ENCODE measurements at regions not wholly inside any gene's neighbourhood (a gene's known extent, or its start where the extent isn't known, plus 50 kb on each side); places are given as distances from the start of the nearest gene placed in this dataset.

GRCh38 chr5:54769746-54770145, 215.6 kb downstream of the ESM1 start:
- DNase-seq (ENCODE audit: low read depth in 2 of 2) = no peak

GRCh38 chr5:54769072-54769471, 216.3 kb downstream of the ESM1 start:
- no peak for DNase-seq (ENCODE audit: low read depth in 2 of 2)

- no peak for DNase-seq (ENCODE audit: low read depth in 2 of 2)
Observed at GRCh38 chr5:54766748-54767147, 218.6 kb downstream of the ESM1 start.

- no peak for DNase-seq (ENCODE audit: low read depth in 2 of 2)
Observed at GRCh38 chr5:54765165-54766028, 220.0 kb downstream of the ESM1 start.

- DNase-seq (ENCODE audit: low read depth in 2 of 2) = no peak
Observed at GRCh38 chr5:54764102-54765090, 221.0 kb downstream of the ESM1 start.

GRCh38 chr5:54761213-54761701, 224.1 kb downstream of the ESM1 start:
- DNase-seq (ENCODE audit: low read depth in 2 of 2) = no peak

GRCh38 chr5:54760182-54760935, 225.0 kb downstream of the ESM1 start:
- no peak for DNase-seq (ENCODE audit: low read depth in 2 of 2)

GRCh38 chr5:54758038-54758437, 227.4 kb downstream of the ESM1 start:
- no peak for DNase-seq (ENCODE audit: low read depth in 2 of 2)

GRCh38 chr5:54757541-54757940, 227.9 kb downstream of the ESM1 start:
- no peak for DNase-seq (ENCODE audit: low read depth in 2 of 2)

- no peak for DNase-seq (ENCODE audit: low read depth in 2 of 2)
Observed at GRCh38 chr5:54756796-54757402, 228.5 kb downstream of the ESM1 start.

GRCh38 chr5:54756301-54756700, 229.1 kb downstream of the ESM1 start:
- no peak for DNase-seq (ENCODE audit: low read depth in 2 of 2)

- no peak for DNase-seq (ENCODE audit: low read depth in 2 of 2)
Observed at GRCh38 chr5:54754878-54755277, 230.5 kb downstream of the ESM1 start.

- DNase-seq (ENCODE audit: low read depth in 2 of 2) = no peak
Observed at GRCh38 chr5:54754420-54754819, 231.0 kb downstream of the ESM1 start.

- DNase-seq (ENCODE audit: low read depth in 2 of 2) = no peak
Observed at GRCh38 chr5:54753753-54754152, 231.6 kb downstream of the ESM1 start.

- DNase-seq (ENCODE audit: low read depth in 2 of 2) = no peak
Observed at GRCh38 chr5:54753034-54753433, 232.4 kb downstream of the ESM1 start.

GRCh38 chr5:54748527-54748926, 231.0 kb downstream of the SNX18 start:
- no peak for DNase-seq (ENCODE audit: low read depth in 2 of 2)

GRCh38 chr5:54746777-54747398, 229.3 kb downstream of the SNX18 start:
- no peak for DNase-seq (ENCODE audit: low read depth in 2 of 2)

GRCh38 chr5:54746346-54746745, 228.8 kb downstream of the SNX18 start:
- DNase-seq (ENCODE audit: low read depth in 2 of 2) = no peak

- DNase-seq (ENCODE audit: low read depth in 2 of 2) = no peak
Observed at GRCh38 chr5:54745599-54745998, 228.0 kb downstream of the SNX18 start.

- DNase-seq (ENCODE audit: low read depth in 2 of 2) = peak; percentile 20 to 28
Observed at GRCh38 chr5:54743997-54744788, 226.6 kb downstream of the SNX18 start.
